HTR-8/SVneo (cell line): ENCODE measurements at regions not wholly inside any gene's neighbourhood (a gene's known extent, or its start where the extent isn't known, plus 50 kb on each side); places are given as distances from the start of the nearest gene placed in this dataset.
A peak's percentile ranks its signal among the peaks of the same experiment; 100 is the strongest.
"Not testable (repeated sequence)": the region's sequence is repeated elsewhere in the genome, so short reads cannot be mapped to it uniquely, and the experiment has no call there.

Experiments
- DNase-seq: peaks from one replicate; pipeline ENCODE4 v3.0.0; 2011; ENCODE audit warnings: low spot score, mixed read lengths; ENCODE audit not compliant: insufficient read length
- FAIRE-seq: peaks from 2 replicates; lab custom pipeline; 2011; peaks lifted over from hg19 to GRCh38; lab: Jason Lieb, UNC

- no peak for DNase-seq
- FAIRE-seq: no peak
Measured at GRCh38 chr13:80939581-80939980, 598.7 kb upstream of the SPRY2 start.

GRCh38 chr13:80931766-80932165, 590.8 kb upstream of the SPRY2 start:
- DNase-seq (no peak), FAIRE-seq (no peak)

GRCh38 chr13:80931118-80931517, 590.2 kb upstream of the SPRY2 start:
- DNase-seq: no peak
- FAIRE-seq: no peak

GRCh38 chr13:80928241-80928640, 587.3 kb upstream of the SPRY2 start:
- no peak for DNase-seq
- FAIRE-seq: no peak

- FAIRE-seq, DNase-seq: not testable (repeated sequence)
Measured at GRCh38 chr13:80926024-80926423, 585.1 kb upstream of the SPRY2 start.

GRCh38 chr13:80924596-80924995, 583.7 kb upstream of the SPRY2 start:
- no peak for DNase-seq
- no peak for FAIRE-seq

GRCh38 chr13:80923907-80924306, 583.0 kb upstream of the SPRY2 start:
- DNase-seq (peak; percentile 0), FAIRE-seq (no peak)

- FAIRE-seq: no peak
Measured at GRCh38 chr13:80921971-80922370, 581.0 kb upstream of the SPRY2 start.

GRCh38 chr13:80921541-80921940, 580.6 kb upstream of the SPRY2 start:
- DNase-seq: no peak
- FAIRE-seq: no peak

More at GRCh38 chr13:80921971-80922370, 581.0 kb upstream of the SPRY2 start:
- no peak for DNase-seq

- DNase-seq (no peak), FAIRE-seq (no peak)
Measured at GRCh38 chr13:80906860-80907259, 565.9 kb upstream of the SPRY2 start.

GRCh38 chr13:80904386-80904785, 563.5 kb upstream of the SPRY2 start:
- DNase-seq: no peak
- no peak for FAIRE-seq

- DNase-seq: no peak
- FAIRE-seq: no peak
Measured at GRCh38 chr13:80903911-80904310, 563.0 kb upstream of the SPRY2 start.

- DNase-seq: no peak
- no peak for FAIRE-seq
Measured at GRCh38 chr13:80901530-80901929, 560.6 kb upstream of the SPRY2 start.

- FAIRE-seq (no peak), DNase-seq (no peak)
Measured at GRCh38 chr13:80901111-80901510, 560.2 kb upstream of the SPRY2 start.

GRCh38 chr13:80900561-80900960, 559.6 kb upstream of the SPRY2 start:
- FAIRE-seq (no peak), DNase-seq (no peak)

GRCh38 chr13:80897641-80898040, 556.7 kb upstream of the SPRY2 start:
- FAIRE-seq, DNase-seq: not testable (repeated sequence)

- DNase-seq (no peak), FAIRE-seq (no peak)
Measured at GRCh38 chr13:80894917-80895316, 554.0 kb upstream of the SPRY2 start.

- FAIRE-seq (no peak), DNase-seq (no peak)
Measured at GRCh38 chr13:80889829-80890228, 548.9 kb upstream of the SPRY2 start.

- DNase-seq: no peak
- no peak for FAIRE-seq
Measured at GRCh38 chr13:80888390-80888789, 547.5 kb upstream of the SPRY2 start.

- DNase-seq: no peak
Measured at GRCh38 chr13:80884056-80884785, 543.3 kb upstream of the SPRY2 start.

GRCh38 chr13:80883545-80883944, 542.6 kb upstream of the SPRY2 start:
- no peak for FAIRE-seq
- no peak for DNase-seq

More at GRCh38 chr13:80884056-80884785, 543.3 kb upstream of the SPRY2 start:
- no peak for FAIRE-seq

- DNase-seq: peak; percentile 3
- no peak for FAIRE-seq
Measured at GRCh38 chr13:80881942-80882445, 541.1 kb upstream of the SPRY2 start.
